IPS-20b (cell line): ENCODE measurements at regions not wholly inside any gene's neighbourhood (a gene's known extent, or its start where the extent isn't known, plus 50 kb on each side); places are given as distances from the start of the nearest gene placed in this dataset.

Source experiments
- H3K27ac ChIP-seq: one replicate; pipeline ENCODE4 v1.5.1; 2013; ENCODE audit warnings: low read length
- H3K27me3 ChIP-seq: 2 replicates; pipeline ENCODE4 v1.6.1; 2013; ENCODE audit warnings: mild to moderate bottlenecking, low read length, inconsistent platforms; ENCODE audit not compliant: insufficient read depth
- H3K36me3 ChIP-seq: 2 replicates; pipeline ENCODE4 v1.6.1; 2013; ENCODE audit warnings: low read depth, mild to moderate bottlenecking, inconsistent platforms, low read length, moderate library complexity; ENCODE audit not compliant: insufficient read depth
- H3K4me1 ChIP-seq: 2 replicates; pipeline ENCODE4 v1.6.1; 2013; ENCODE audit warnings: mild to moderate bottlenecking, control low read depth, inconsistent platforms, low read length, moderate library complexity; ENCODE audit not compliant: insufficient read depth
- H3K4me3 ChIP-seq: 2 replicates; pipeline ENCODE4 v1.5.1; 2013; ENCODE audit warnings: mild to moderate bottlenecking, low read length, inconsistent platforms
- H3K9ac ChIP-seq: 2 replicates; pipeline ENCODE4 v1.6.1; 2013; ENCODE audit warnings: low read depth, mild to moderate bottlenecking, inconsistent platforms, low read length, moderate library complexity
- H3K9me3 ChIP-seq: 2 replicates; pipeline ENCODE4 v1.6.1; 2013; ENCODE audit warnings: mild to moderate bottlenecking, low read depth, low read length, inconsistent platforms; ENCODE audit not compliant: insufficient read depth

DNA sequence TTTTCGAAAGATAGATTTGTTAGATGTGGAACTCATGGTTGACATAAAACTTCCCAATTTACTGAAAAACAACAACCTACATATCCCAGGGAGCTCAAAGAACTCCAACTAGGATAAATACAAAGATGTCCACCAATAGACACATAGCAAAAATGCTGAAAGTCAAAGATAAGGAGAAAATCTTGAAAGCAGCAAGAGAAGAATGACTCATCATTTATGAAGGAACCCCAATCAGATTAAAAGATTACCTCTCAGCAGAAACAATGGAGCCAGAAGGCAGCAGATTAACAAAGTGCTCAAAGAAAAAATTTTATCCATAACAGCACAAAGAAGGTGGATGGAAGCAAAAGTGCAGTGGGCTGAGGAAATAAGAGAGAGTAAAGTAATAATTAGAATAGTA, 908.6 kb downstream of the SORCS3 start:
- no peaks in the 10 kb centered on the region for H3K27me3 ChIP-seq
- no peak overlapping the region for H3K4me3 ChIP-seq
- H3K9ac ChIP-seq: no peak overlapping the region
- no peaks in the 10 kb centered on the region for H3K4me1 ChIP-seq
- peaks cover 6% of the 10 kb centered on the region; the same call in 1 of the 2 replicates for H3K9me3 ChIP-seq
- H3K27ac ChIP-seq: no peak overlapping the region
- no peaks in the 10 kb centered on the region for H3K36me3 ChIP-seq

DNA sequence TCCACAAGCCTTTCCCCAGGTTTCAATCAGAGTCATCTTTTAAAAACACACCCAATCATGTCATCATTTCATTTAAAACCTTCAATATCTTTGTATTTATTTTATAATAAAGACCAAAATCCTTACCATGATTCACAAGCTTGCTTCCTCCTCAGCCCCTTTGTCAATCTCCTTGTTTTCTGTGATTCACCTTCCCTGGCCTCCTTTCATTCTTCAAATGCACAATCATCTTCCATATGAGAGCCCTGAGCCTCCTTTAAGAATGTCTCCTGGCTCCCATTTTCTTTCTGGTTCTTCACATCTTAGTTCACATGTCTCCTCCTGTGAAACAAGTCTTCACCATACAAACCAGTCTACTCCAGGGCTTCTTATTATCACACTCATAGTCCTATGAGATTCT, 904.0 kb downstream of the SORCS3 start:
- no peak overlapping the region for H3K9ac ChIP-seq
- peaks cover 6% of the 10 kb centered on the region; the same call in 1 of the 2 replicates for H3K9me3 ChIP-seq
- H3K27me3 ChIP-seq: no peaks in the 10 kb centered on the region
- no peak overlapping the region for H3K4me3 ChIP-seq
- H3K4me1 ChIP-seq: peaks cover 4% of the 10 kb centered on the region; the same call in 1 of the 2 replicates
- H3K36me3 ChIP-seq: no peaks in the 10 kb centered on the region
- no peak overlapping the region for H3K27ac ChIP-seq

DNA sequence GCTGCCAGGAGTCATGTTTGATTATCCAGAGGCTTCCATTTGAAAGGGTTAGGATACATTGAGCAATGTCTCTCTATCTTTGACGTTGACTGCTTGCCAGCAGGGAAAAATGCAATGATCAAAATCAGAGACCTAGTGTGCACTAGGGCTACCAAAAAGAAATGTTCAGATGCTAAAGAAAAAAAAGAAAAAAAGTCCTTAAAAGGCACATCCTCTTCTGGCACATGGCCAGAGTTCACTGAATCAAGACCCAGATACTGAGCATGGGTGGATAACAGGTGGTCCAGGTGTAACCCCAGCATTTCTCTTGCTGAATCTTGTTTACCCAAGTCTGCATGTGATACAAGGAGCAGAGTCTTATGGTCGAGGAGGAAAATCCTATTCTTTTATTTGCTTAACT, 899.3 kb downstream of the SORCS3 start:
- H3K9ac ChIP-seq: no peak overlapping the region
- H3K36me3 ChIP-seq: no peaks in the 10 kb centered on the region
- no peak overlapping the region for H3K4me3 ChIP-seq
- no peak overlapping the region for H3K27ac ChIP-seq
- no peaks in the 10 kb centered on the region for H3K9me3 ChIP-seq
- peaks cover 19% of the 10 kb centered on the region; the same call in 1 of the 2 replicates for H3K4me1 ChIP-seq
- H3K27me3 ChIP-seq: no peaks in the 10 kb centered on the region

DNA sequence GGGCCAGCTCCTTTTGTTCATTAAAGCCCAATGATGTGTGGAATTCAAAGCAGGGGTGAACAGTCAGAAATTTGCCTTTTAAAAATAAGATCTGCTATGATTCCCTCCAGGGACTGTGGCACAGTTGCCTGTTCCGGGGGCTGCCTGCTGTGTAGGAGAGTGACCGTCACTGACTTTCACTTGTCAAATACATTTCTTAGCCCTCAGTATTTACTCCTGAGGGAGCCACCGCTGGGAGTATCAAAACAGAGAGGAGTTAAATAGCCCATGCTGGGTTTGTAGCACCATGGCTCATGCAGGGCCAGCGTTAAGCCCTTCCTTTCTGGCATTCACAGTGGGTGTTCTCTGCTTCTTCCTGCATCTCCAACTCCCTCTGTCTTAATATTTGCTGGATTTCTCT, 897.8 kb downstream of the SORCS3 start:
- Histone ChIP-seq H3K36me3 (no peaks in the 10 kb centered on the region), H3K4me3 (peak overlapping the region; percentile 4; the same call in 1 of the 2 replicates), H3K9ac (no peak overlapping the region), H3K27me3 (no peaks in the 10 kb centered on the region), H3K27ac (no peak overlapping the region), H3K4me1 (peaks cover 19% of the 10 kb centered on the region; the same call in 1 of the 2 replicates), H3K9me3 (no peaks in the 10 kb centered on the region)

DNA sequence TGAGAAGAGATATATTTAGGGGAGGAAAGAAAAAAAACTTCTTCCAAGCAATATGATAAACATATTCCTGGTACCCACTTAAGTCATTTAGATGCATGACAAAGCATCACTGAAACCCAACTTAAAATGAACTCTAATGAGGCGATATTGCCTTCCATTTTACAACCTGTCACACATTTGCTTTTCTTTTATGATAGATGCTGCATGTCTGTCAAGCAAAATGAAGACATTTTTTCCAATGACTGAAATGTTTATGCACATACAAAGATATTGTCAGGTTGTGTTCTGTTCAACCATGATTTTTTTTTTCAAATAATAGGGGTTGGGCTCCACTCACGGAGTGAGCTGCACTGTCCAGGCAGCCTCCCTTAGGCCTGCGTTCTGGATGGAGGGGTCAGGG, 894.4 kb downstream of the SORCS3 start:
- peaks cover 15% of the 10 kb centered on the region; the same call in 1 of the 2 replicates for H3K4me1 ChIP-seq
- H3K9me3 ChIP-seq: peaks cover 7% of the 10 kb centered on the region
- no peaks in the 10 kb centered on the region for H3K27me3 ChIP-seq
- H3K4me3 ChIP-seq: no peak overlapping the region
- H3K27ac ChIP-seq: no peak overlapping the region
- H3K36me3 ChIP-seq: no peaks in the 10 kb centered on the region
- no peak overlapping the region for H3K9ac ChIP-seq

DNA sequence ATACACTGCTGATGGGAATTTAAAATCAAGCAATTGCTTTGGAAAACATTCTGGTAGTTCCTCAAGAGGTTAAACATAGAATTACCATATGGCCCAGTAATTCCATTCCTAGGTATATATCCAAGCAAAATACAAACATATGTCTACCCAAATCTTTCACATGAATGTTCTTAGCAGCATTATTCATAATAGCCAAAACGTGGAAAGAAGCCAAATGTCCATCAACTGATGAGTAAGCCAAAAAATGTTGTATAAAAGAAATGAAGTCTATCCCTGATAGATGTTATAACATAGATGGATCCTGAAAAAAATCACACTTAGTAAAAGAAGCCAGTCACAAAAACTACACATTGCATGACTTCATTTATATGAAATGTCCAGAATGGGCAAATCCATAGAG, 893.0 kb downstream of the SORCS3 start:
- Histone ChIP-seq H3K27me3 (no peaks in the 10 kb centered on the region), H3K9ac (no peak overlapping the region), H3K9me3 (peaks cover 7% of the 10 kb centered on the region), H3K27ac (no peak overlapping the region), H3K4me1 (peaks cover 9% of the 10 kb centered on the region; the same call in 1 of the 2 replicates), H3K36me3 (no peaks in the 10 kb centered on the region), H3K4me3 (no peak overlapping the region)

DNA sequence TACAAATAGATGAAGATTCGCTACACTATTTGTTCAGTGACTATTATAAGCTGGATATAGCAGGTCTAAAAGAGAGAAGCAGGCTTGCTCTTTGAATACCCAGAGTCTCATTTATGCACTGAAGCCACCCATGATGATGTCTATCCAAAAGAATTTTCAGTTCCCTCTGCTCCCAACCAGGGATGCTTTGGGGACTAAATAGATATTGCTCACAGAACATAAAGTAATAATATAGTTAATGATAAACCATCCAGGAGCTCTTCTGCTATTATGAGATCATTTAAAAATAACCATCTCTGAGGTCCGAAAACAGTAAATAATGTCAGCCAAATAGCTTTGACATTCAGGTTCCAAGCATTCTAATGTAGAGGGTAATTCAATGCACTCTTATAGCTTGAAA, 875.4 kb downstream of the SORCS3 start:
- H3K4me1 ChIP-seq: peaks cover 5% of the 10 kb centered on the region; the same call in 1 of the 2 replicates
- no peaks in the 10 kb centered on the region for H3K27me3 ChIP-seq
- H3K36me3 ChIP-seq: no peaks in the 10 kb centered on the region
- no peak overlapping the region for H3K4me3 ChIP-seq
- no peaks in the 10 kb centered on the region for H3K9me3 ChIP-seq
- no peak overlapping the region for H3K9ac ChIP-seq
- no peak overlapping the region for H3K27ac ChIP-seq

DNA sequence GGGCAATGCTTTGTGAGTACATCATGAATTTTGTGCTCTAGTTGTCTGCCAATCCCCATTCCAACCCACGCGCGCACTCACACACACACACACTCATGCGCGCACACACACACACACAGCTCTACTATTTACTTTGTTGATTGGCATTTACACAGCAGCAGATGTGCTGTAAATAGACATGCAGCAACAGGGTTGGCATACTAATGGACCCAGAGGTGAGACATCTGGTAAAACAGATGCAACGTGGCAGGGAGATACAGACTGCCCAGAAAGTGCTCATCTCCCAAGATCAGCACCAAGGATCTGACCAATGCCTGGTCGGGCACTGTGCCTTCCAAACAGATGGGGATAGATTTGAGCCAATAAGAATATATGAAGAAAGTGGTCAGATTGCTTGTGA, 873.0 kb downstream of the SORCS3 start:
- Histone ChIP-seq H3K9me3 (no peaks in the 10 kb centered on the region), H3K27ac (no peak overlapping the region), H3K27me3 (no peaks in the 10 kb centered on the region), H3K4me1 (peaks cover 5% of the 10 kb centered on the region; the same call in 1 of the 2 replicates), H3K4me3 (no peak overlapping the region), H3K36me3 (no peaks in the 10 kb centered on the region), H3K9ac (no peak overlapping the region)

DNA sequence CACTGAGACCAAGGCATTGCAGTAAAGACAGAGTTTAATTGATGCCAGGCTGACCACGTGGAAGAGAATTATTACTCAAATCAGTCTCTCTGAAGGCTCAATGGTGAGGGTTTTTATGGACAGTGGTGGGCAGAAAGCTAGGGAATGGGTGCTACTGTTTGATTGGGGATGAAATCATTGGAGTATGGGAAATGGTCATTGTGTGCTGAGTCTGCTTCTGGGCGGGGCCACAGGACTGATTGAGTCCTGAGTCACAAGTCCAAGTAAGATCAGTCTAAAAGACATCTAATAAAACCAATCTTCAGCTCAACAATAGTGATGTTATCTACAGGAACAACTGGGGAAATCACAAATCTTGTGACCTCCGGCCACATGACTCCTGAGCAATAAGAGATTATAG, 868.4 kb downstream of the SORCS3 start:
- Histone ChIP-seq H3K4me1 (peaks cover 10% of the 10 kb centered on the region; the same call in 1 of the 2 replicates), H3K27me3 (no peaks in the 10 kb centered on the region), H3K9me3 (no peaks in the 10 kb centered on the region), H3K4me3 (no peak overlapping the region), H3K36me3 (no peaks in the 10 kb centered on the region), H3K27ac (no peak overlapping the region), H3K9ac (no peak overlapping the region)

DNA sequence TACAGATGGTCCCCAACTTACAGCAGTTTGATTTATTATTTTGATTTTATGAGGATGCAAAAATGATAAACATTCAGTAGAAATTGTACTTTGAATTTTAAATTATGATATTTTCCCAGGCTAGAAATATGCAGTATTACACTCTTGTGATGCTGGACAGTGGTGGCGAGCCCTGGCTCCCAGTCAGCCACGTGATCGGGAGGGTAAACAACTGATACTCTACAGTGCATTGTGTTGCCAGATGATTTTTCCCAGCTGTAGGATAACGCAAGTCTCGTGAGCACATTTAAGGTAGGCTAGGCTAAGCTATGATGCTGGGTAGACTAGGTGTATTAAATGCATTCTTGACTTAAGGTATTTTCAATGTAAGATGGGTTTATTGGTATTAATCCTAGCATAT, 865.2 kb downstream of the SORCS3 start:
- no peaks in the 10 kb centered on the region for H3K36me3 ChIP-seq
- no peak overlapping the region for H3K4me3 ChIP-seq
- no peak overlapping the region for H3K27ac ChIP-seq
- no peak overlapping the region for H3K9ac ChIP-seq
- no peaks in the 10 kb centered on the region for H3K9me3 ChIP-seq
- H3K4me1 ChIP-seq: peaks cover 8% of the 10 kb centered on the region; the same call in 1 of the 2 replicates
- H3K27me3 ChIP-seq: no peaks in the 10 kb centered on the region

DNA sequence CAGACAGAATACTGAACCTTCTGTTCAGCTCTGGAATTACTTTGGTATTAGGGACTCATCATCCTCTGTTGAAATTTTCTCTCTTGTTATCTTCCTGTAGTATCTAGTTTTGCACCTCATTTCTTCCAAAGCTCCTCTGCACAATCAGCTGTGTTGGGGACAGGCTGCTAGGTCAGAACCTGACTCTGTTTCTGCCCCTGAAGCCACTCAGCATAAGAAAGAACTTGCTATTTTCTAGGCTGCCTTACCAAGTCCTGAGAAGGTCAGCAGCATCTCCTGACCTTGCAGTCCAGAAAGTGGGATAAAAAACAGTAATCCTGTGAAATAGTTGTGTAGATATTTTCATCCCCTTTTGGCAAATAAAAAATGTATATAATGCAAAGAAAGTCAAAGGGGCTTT, 862.6 kb downstream of the SORCS3 start:
- Histone ChIP-seq H3K9ac (no peak overlapping the region), H3K4me1 (peaks cover 8% of the 10 kb centered on the region; the same call in 1 of the 2 replicates), H3K27ac (no peak overlapping the region), H3K36me3 (no peaks in the 10 kb centered on the region), H3K4me3 (no peak overlapping the region), H3K27me3 (no peaks in the 10 kb centered on the region), H3K9me3 (no peaks in the 10 kb centered on the region)

DNA sequence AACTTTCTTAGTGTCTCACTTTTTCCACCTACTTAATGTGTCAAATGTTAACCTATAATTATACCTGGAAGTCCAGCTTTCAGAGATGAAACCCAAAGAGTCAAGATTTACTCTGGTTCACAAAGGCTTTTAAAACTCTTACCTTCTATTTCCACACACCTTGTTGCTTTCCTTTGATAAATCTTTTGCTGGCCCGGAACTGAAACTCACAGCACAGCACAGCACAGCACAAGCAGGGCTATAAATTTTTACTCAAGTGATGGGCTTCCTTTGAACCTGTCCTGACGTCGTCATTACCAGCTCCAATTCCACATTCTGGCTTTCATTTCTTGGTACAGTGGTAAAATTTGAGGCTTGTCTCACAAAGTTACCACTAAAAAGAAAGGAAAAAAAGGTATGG, 861.0 kb downstream of the SORCS3 start:
- Histone ChIP-seq H3K27me3 (no peaks in the 10 kb centered on the region), H3K36me3 (no peaks in the 10 kb centered on the region), H3K9me3 (no peaks in the 10 kb centered on the region), H3K9ac (no peak overlapping the region), H3K27ac (no peak overlapping the region), H3K4me3 (no peak overlapping the region), H3K4me1 (peaks cover 4% of the 10 kb centered on the region; the same call in 1 of the 2 replicates)
